ENCODE measurements at regions not wholly inside any gene's neighbourhood (a gene's known extent, or its start where the extent isn't known, plus 50 kb on each side); places are given as distances from the start of the nearest gene placed in this dataset.
"Not testable (repeated sequence)": the region's sequence is repeated elsewhere in the genome, so short reads cannot be mapped to it uniquely, and the experiment has no call there.

GRCh38 chr5:102681403-102681983 lies 73.6 kb upstream of the PAM start:
- Histone ChIP-seq H4K20me1 (ENCODE audit: insufficient read depth, low read length) (no peaks in the 10 kb centered on the region), H3K9me3 (ENCODE audit: insufficient read depth, low read depth, low read length) (no peaks in the 10 kb centered on the region), H3K4me3 (ENCODE audit: insufficient read depth, low read depth, low read length) (no peak overlapping the region), H3K79me2 (ENCODE audit: insufficient read depth, low read length) (no peaks in the 10 kb centered on the region), H3K4me2 (ENCODE audit: low read length) (no peak overlapping the region), H3K9ac (ENCODE audit: low read length) (no peak overlapping the region), H3K27ac (ENCODE audit: low read depth, low read length) (no peak overlapping the region), H3K27me3 (ENCODE audit: insufficient read depth, low read length) (no peaks in the 10 kb centered on the region), H3K4me1 (ENCODE audit: insufficient read depth, low read length) (peaks cover 5% of the 10 kb centered on the region), H2AFZ (ENCODE audit: low read depth, low read length) (no peak overlapping the region), H3K36me3 (ENCODE audit: insufficient read depth, low read length) (no peaks in the 10 kb centered on the region)
- Mint-ChIP-seq H3K36me3 (ENCODE audit: low read depth, unreplicated experiment) (no peaks in the 10 kb centered on the region), H3K27me3 (ENCODE audit: low read depth, unreplicated experiment) (no peaks in the 10 kb centered on the region), H3K4me1 (ENCODE audit: low read depth, unreplicated experiment) (no peaks in the 10 kb centered on the region), H3K27ac (ENCODE audit: unreplicated experiment) (no peak overlapping the region), H3K9me3 (ENCODE audit: unreplicated experiment) (peaks cover 2% of the 10 kb centered on the region), H3K4me3 (ENCODE audit: unreplicated experiment) (no peak overlapping the region)
- FAIRE-seq (no peak), DNase-seq (ENCODE audit: low read depth) (peak; percentile 27)
- TF ChIP-seq, protein P1, sequence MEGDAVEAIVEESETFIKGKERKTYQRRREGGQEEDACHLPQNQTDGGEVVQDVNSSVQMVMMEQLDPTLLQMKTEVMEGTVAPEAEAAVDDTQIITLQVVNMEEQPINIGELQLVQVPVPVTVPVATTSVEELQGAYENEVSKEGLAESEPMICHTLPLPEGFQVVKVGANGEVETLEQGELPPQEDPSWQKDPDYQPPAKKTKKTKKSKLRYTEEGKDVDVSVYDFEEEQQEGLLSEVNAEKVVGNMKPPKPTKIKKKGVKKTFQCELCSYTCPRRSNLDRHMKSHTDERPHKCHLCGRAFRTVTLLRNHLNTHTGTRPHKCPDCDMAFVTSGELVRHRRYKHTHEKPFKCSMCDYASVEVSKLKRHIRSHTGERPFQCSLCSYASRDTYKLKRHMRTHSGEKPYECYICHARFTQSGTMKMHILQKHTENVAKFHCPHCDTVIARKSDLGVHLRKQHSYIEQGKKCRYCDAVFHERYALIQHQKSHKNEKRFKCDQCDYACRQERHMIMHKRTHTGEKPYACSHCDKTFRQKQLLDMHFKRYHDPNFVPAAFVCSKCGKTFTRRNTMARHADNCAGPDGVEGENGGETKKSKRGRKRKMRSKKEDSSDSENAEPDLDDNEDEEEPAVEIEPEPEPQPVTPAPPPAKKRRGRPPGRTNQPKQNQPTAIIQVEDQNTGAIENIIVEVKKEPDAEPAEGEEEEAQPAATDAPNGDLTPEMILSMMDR (IDR thresholded peaks at IDR 0.05; ENCODE audit: insufficient read depth, low read depth, low read length): peak; percentile 84
- TF ChIP-seq EZH2 (IDR thresholded peaks at IDR 0.05; ENCODE audit: insufficient read depth, low read length): no peak

GRCh38 chr5:102682101-102682647 lies 72.9 kb upstream of the PAM start:
- H3K4me1 Mint-ChIP-seq (ENCODE audit: low read depth, unreplicated experiment): no peaks in the 10 kb centered on the region
- Histone ChIP-seq H3K4me1 (ENCODE audit: insufficient read depth, low read length) (peaks cover 5% of the 10 kb centered on the region), H3K4me2 (ENCODE audit: low read length) (no peak overlapping the region), H4K20me1 (ENCODE audit: insufficient read depth, low read length) (no peaks in the 10 kb centered on the region), H3K27me3 (ENCODE audit: insufficient read depth, low read length) (no peaks in the 10 kb centered on the region), H2AFZ (ENCODE audit: low read depth, low read length) (no peak overlapping the region), H3K9ac (ENCODE audit: low read length) (no peak overlapping the region), H3K36me3 (ENCODE audit: insufficient read depth, low read length) (no peaks in the 10 kb centered on the region), H3K79me2 (ENCODE audit: insufficient read depth, low read length) (no peaks in the 10 kb centered on the region), H3K27ac (ENCODE audit: low read depth, low read length) (no peak overlapping the region), H3K4me3 (ENCODE audit: insufficient read depth, low read depth, low read length) (no peak overlapping the region), H3K9me3 (ENCODE audit: insufficient read depth, low read depth, low read length) (no peaks in the 10 kb centered on the region)
- no peak for DNase-seq (ENCODE audit: low read depth)
- H3K27ac Mint-ChIP-seq (ENCODE audit: unreplicated experiment): no peak overlapping the region
- TF ChIP-seq EZH2 (IDR thresholded peaks at IDR 0.05; ENCODE audit: insufficient read depth, low read length): no peak
- TF ChIP-seq, protein P1 (IDR thresholded peaks at IDR 0.05; ENCODE audit: insufficient read depth, low read depth, low read length): no peak
- H3K36me3 Mint-ChIP-seq (ENCODE audit: low read depth, unreplicated experiment): no peaks in the 10 kb centered on the region
- H3K27me3 Mint-ChIP-seq (ENCODE audit: low read depth, unreplicated experiment): no peaks in the 10 kb centered on the region
- FAIRE-seq: no peak
- H3K9me3 Mint-ChIP-seq (ENCODE audit: unreplicated experiment): peaks cover 5% of the 10 kb centered on the region
- H3K4me3 Mint-ChIP-seq (ENCODE audit: unreplicated experiment): no peak overlapping the region

GRCh38 chr5:102688076-102688475 lies 67.0 kb upstream of the PAM start:
- H3K4me1 Mint-ChIP-seq (ENCODE audit: low read depth, unreplicated experiment); H3K36me3 Mint-ChIP-seq (ENCODE audit: low read depth, unreplicated experiment); H3K9me3 ChIP-seq (ENCODE audit: insufficient read depth, low read depth, low read length); H3K4me3 Mint-ChIP-seq (ENCODE audit: unreplicated experiment); H2AFZ ChIP-seq (ENCODE audit: low read depth, low read length); H3K9ac ChIP-seq (ENCODE audit: low read length); FAIRE-seq; H3K4me3 ChIP-seq (ENCODE audit: insufficient read depth, low read depth, low read length); H3K27me3 Mint-ChIP-seq (ENCODE audit: low read depth, unreplicated experiment); H3K27me3 ChIP-seq (ENCODE audit: insufficient read depth, low read length); H3K36me3 ChIP-seq (ENCODE audit: insufficient read depth, low read length); H3K27ac Mint-ChIP-seq (ENCODE audit: unreplicated experiment); H4K20me1 ChIP-seq (ENCODE audit: insufficient read depth, low read length); H3K4me1 ChIP-seq (ENCODE audit: insufficient read depth, low read length); H3K79me2 ChIP-seq (ENCODE audit: insufficient read depth, low read length); H3K4me2 ChIP-seq (ENCODE audit: low read length); H3K27ac ChIP-seq (ENCODE audit: low read depth, low read length); DNase-seq (ENCODE audit: low read depth): not testable (repeated sequence)
- H3K9me3 Mint-ChIP-seq (ENCODE audit: unreplicated experiment): peaks cover 21% of the 10 kb centered on the region

DNA sequence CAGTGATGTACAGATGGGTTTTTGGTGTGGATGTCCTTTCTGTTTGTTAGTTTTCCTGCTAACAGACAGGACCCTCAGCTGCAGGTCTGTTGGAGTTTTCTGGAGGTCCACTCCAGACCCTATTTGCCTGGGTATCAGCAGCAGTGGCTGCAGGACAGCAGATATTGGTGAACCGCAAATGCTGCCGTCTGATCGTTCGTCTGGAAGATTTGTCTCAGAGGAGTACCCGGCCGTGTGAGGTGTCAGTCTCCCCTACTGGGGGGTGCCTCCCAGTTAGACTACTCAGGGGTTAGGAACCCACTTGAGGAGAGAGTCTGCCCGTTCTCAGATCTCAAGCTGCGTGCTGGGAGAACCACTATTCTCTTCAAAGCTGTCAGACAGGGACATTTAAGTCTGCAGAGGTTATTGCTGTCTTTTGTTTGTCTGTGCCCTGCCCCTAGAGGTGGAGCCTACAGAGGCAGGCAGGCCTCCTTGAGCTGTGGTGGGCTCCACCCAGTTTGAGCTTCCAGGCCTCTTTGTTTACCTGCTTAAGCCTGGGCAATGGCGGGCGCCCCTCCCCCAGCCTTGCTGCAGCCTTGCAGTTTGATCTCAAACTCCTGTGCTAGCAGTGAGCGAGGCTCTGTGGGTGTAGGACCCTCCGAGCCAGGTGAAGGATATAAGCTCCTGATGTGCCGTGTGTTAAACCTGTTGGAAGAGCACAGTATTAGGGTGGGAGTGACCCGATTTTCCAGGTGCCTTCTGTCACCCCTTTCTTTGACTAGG lies 66.3 kb upstream of the PAM start:
- not testable (repeated sequence) for H3K27ac Mint-ChIP-seq (ENCODE audit: unreplicated experiment); FAIRE-seq

More for the DNA sequence above, 66.3 kb upstream of the PAM start:
- H3K27me3 ChIP-seq (ENCODE audit: insufficient read depth, low read length); H3K27me3 Mint-ChIP-seq (ENCODE audit: low read depth, unreplicated experiment); H4K20me1 ChIP-seq (ENCODE audit: insufficient read depth, low read length); H3K36me3 ChIP-seq (ENCODE audit: insufficient read depth, low read length); H3K79me2 ChIP-seq (ENCODE audit: insufficient read depth, low read length); H2AFZ ChIP-seq (ENCODE audit: low read depth, low read length); H3K4me1 ChIP-seq (ENCODE audit: insufficient read depth, low read length); H3K36me3 Mint-ChIP-seq (ENCODE audit: low read depth, unreplicated experiment); H3K27ac ChIP-seq (ENCODE audit: low read depth, low read length); H3K9ac ChIP-seq (ENCODE audit: low read length); H3K4me3 ChIP-seq (ENCODE audit: insufficient read depth, low read depth, low read length); H3K4me3 Mint-ChIP-seq (ENCODE audit: unreplicated experiment); H3K4me2 ChIP-seq (ENCODE audit: low read length); DNase-seq (ENCODE audit: low read depth); H3K9me3 ChIP-seq (ENCODE audit: insufficient read depth, low read depth, low read length); H3K4me1 Mint-ChIP-seq (ENCODE audit: low read depth, unreplicated experiment): not testable (repeated sequence)
- peaks cover 21% of the 10 kb centered on the region for H3K9me3 Mint-ChIP-seq (ENCODE audit: unreplicated experiment)
